Activated naive CD4-positive, alpha-beta T cell treated with anti-CD3 and anti-CD28 coated beads, Interleukin-2, amount 50 U/mL, for 16 hours (primary cell): ENCODE measurements at regions not wholly inside any gene's neighbourhood (a gene's known extent, or its start where the extent isn't known, plus 50 kb on each side); places are given as distances from the start of the nearest gene placed in this dataset.

Source experiments
- DNase-seq: peaks from one replicate; pipeline ENCODE4 v3.0.0-alpha.2; 2020

- no peak for DNase-seq
Observed at GRCh38 chr5:8156706-8157105, 287.8 kb downstream of the MTRR start.

- no peak for DNase-seq
Observed at GRCh38 chr5:8157320-8157822, 288.4 kb downstream of the MTRR start.

GRCh38 chr5:8176101-8176693 lies 307.2 kb downstream of the MTRR start:
- DNase-seq = no peak

- peak; percentile 17 for DNase-seq
Observed at GRCh38 chr5:8184455-8185063, 315.6 kb downstream of the MTRR start.

- no peak for DNase-seq
Observed at GRCh38 chr5:8185852-8186251, 316.9 kb downstream of the MTRR start.

- DNase-seq = no peak
Observed at GRCh38 chr5:8188874-8189565, 320.1 kb downstream of the MTRR start.

GRCh38 chr5:8192840-8193239 lies 323.9 kb downstream of the MTRR start:
- DNase-seq = no peak

GRCh38 chr5:8196061-8196460 lies 327.1 kb downstream of the MTRR start:
- DNase-seq = no peak

- no peak for DNase-seq
Observed at GRCh38 chr5:8208307-8208706, 339.4 kb downstream of the MTRR start.

GRCh38 chr5:8209500-8209899 lies 340.6 kb downstream of the MTRR start:
- DNase-seq = no peak

- DNase-seq = no peak
Observed at GRCh38 chr5:8213701-8214240, 344.8 kb downstream of the MTRR start.

GRCh38 chr5:8216921-8217320 lies 348.0 kb downstream of the MTRR start:
- no peak for DNase-seq

- no peak for DNase-seq
Observed at GRCh38 chr5:8226148-8226547, 357.2 kb downstream of the MTRR start.

GRCh38 chr5:8227112-8227511 lies 358.2 kb downstream of the MTRR start:
- DNase-seq = no peak

GRCh38 chr5:8229551-8229950 lies 360.6 kb downstream of the MTRR start:
- DNase-seq = no peak

GRCh38 chr5:8230868-8231267 lies 361.9 kb downstream of the MTRR start:
- DNase-seq = no peak

- DNase-seq = no peak
Observed at GRCh38 chr5:8233479-8233878, 364.5 kb downstream of the MTRR start.

GRCh38 chr5:8234179-8234770 lies 365.3 kb downstream of the MTRR start:
- no peak for DNase-seq

- no peak for DNase-seq
Observed at GRCh38 chr5:8238080-8238479, 369.1 kb downstream of the MTRR start.

GRCh38 chr5:8239198-8239597 lies 370.2 kb downstream of the MTRR start:
- DNase-seq = no peak

GRCh38 chr5:8239646-8240045 lies 370.7 kb downstream of the MTRR start:
- DNase-seq = no peak

- DNase-seq = no peak
Observed at GRCh38 chr5:8241076-8241475, 372.1 kb downstream of the MTRR start.

- DNase-seq = no peak
Observed at GRCh38 chr5:8241558-8241957, 372.6 kb downstream of the MTRR start.
